GM04503 (cell line): ENCODE measurements at regions not wholly inside any gene's neighbourhood (a gene's known extent, or its start where the extent isn't known, plus 50 kb on each side); places are given as distances from the start of the nearest gene placed in this dataset.

Experiments used
- DNase-seq: peaks from one replicate; pipeline ENCODE4 v3.0.0-alpha.2; 2012; ENCODE audit warnings: low read depth

DNA sequence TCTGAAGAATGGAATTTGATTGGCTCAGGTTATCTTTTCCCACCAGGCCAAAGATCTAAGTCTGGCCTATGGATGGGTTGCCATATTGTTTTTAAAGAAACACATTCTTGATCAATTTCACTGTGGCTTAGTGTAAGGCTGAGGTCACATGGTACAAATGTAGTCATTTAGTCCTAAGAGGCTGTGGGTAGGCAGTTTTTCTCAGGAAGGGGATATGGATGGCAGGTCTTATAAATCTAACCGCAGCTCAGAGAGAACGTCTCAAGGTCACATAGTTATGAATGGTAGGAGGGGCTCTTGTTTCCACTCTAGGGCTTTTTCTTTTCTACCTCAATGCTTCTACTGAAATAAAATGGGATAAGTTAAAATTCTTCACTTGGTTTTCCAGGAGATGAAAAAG lies 128.6 kb upstream of the ACTBL2 start:
- no peak for DNase-seq

DNA sequence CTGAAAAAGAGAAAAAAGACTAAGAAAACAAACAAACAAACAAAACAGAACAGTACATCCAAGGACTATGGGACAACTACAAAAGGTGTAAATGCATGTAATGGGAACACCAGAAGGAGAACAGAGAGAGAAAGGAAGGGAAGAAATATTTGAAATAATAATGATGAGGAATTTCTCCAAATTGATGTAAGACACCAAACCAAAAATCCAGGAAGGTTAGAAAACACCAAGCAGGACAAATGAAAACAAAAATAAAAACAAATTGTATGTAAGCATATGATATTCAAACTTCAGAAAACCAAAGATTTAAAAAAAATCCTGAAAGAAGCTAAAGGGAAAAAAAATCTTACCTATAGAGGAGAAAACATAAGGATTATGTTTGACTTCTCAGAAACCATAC lies 125.9 kb upstream of the ACTBL2 start:
- DNase-seq = no peak

DNA sequence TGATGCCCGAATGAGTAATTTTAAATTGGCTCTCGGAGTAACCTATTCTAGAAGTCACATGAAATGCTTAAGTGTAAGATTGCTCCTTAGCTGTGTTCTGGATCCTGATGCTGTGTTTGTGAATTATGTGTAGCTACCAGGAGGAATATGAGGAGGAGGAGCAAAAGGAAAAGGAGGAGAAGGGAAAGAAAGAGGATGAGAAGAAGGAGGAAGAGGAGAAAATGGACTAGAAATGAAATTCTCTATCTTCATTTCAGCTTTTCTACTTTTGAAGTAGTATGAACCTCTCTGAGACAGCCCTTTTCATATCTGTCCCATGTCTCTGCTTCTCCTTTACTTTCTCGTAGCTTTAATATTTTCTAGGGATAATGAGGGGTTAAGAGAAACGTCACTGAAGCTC lies 119.4 kb upstream of the ACTBL2 start:
- DNase-seq = no peak

DNA sequence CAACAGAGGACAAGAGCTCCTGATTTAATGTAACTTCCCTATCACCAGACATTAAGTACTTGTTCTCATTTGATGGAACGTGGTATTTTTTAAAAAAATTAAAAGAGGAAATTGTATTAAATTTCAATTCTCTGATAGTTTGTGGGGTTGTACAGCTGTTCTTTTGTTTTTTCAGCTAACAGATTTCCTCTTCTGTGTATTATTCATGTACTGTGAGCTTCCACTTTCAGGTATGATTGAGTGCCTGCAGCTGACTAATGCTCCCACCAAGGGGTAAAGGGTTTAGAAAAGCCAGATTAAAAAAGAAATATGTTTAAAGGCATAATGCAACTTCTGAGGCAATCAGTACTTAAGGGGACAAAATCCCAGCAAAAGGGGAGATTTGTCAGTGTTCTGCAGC lies 117.7 kb upstream of the ACTBL2 start:
- DNase-seq = no peak

DNA sequence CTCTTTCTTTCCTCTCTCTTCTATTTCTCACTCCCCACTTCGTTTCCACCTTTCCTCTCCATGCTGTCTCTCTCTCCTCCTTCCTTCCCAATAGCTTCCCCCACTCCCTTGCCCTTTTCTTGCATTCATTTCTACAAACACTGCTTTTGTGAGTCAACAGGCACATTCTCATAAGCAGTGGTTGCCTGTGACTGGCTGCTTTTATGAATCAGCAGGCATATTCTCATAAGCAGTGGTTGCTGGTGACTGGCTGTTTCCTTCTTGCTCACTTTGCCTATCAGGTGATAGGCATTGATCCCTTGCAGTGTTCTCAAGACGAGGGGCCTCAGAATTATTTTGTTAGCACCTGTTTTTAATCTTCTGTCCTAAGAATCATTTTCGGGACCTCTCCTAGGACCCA lies 116.1 kb upstream of the ACTBL2 start:
- peak; percentile 23 for DNase-seq

DNA sequence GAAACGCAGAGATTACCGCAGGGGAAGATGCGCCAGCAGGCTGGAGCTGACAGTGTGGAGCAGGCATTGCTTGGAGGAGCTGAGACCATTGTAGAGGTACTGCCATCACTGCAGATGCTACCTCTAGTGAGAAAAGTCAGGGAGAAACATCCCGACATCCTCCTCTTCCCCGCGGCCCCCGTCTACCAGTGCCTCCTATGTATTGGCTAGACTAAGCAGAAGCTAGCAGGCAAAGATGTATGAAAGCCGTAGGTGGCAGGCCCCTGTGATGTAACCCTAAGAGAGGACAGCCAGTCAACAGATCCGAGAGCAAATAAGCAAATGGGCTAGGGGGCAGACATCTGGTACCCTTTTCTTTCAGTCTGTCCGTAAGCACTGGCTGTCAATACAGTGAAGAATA lies 115.5 kb upstream of the ACTBL2 start:
- no peak for DNase-seq

DNA sequence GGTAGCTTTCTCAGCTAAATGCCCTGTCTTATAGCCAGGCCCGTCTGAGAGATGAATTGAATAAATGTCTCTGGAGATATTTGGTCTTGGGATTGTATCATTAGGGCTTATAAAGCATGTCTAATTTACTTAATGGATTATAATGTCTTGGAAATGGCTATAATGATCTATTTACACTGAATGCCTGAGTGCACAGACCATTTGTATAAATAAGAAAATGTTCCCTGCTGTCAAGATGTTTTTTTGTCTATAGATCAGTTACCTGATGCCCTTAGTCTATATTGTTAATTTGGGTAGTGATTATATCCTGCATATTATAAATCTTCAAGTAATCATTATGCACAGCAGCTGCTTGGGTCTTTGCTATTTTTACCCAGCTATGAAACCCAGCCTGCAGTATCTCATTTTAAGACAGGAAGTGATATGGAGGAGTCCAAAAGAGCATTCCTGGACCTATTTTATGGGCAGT lies 112.9 kb upstream of the ACTBL2 start:
- DNase-seq = no peak

DNA sequence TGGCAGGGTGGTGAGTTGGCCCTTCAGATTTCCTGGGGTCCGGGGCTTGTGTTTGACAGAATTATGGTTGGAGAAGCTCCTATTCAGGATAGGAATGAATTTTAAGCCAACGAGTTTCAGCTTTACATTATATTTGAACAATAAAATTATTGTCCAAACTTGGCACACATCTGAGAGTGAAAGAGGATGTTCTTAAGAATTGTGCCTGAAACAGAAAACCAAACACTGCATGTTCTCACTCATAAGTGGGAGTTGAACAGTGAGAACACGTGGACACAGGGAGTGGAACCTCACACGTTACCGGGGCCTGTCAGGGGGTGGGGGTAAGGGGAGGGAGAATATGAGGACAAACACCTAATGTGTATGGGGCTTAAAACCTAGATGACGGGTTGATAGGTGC lies 111.8 kb upstream of the ACTBL2 start:
- DNase-seq = no peak

DNA sequence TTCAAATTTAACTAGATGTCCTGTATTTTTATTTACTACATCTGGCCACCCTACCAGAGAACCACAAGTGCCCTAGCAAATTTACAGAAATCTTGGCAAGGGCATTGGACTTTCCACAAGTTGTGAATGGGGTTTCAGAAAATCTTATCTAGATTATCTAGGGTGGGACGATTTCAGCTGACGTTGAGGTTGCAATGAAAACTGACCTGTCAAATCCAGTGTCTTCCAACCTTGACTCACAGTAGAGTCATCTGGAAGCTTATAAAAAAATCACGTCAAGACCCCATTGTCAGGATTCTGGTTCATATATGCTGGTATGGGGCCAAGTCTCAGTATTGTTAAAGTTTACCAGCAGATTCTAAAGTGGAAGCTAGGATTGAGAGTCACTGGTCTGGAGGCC lies 109.6 kb upstream of the ACTBL2 start:
- DNase-seq = no peak

DNA sequence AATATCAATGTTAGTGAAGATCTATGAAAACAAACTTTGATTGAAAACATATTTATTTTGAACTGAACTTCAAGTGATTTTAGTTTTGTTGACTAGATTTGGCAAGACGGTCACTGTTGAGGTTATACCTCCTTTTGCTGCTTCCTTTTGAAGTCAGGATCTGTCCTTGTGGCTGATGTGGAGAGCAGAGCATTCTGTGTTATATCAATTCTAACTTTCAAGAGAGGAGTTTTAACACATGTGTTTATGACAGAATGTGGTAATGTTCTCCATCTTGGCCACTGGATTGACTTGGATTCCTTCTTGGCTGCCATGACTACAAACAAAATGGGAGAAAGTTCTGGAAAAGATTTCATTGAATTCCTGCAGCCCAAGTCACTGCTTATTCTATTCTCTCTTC lies 104.0 kb upstream of the ACTBL2 start:
- no peak for DNase-seq

DNA sequence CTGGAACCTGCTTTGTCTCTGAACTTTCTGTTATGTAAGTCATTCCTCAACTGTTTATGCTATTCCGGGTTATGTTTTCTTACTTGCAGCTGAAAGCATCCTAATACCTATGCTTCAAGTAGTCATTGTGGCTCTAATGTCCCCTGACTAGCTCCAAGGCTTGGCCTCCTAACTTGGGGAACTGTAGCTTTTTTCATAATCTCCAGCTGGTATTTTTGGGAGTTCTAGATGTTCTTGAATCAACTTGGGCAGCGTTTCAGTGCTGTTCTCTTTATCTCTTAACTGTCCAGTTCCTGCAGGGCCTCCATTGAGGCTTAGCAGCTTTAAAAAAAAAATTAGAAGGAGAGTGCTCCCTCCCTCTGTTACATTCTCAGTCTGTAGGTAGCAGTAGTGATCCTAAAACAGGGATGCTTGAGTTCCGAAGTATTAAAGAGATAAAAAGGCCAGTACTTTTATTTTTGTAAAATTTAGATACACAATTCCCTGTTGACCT lies 100.0 kb upstream of the ACTBL2 start:
- DNase-seq = no peak

DNA sequence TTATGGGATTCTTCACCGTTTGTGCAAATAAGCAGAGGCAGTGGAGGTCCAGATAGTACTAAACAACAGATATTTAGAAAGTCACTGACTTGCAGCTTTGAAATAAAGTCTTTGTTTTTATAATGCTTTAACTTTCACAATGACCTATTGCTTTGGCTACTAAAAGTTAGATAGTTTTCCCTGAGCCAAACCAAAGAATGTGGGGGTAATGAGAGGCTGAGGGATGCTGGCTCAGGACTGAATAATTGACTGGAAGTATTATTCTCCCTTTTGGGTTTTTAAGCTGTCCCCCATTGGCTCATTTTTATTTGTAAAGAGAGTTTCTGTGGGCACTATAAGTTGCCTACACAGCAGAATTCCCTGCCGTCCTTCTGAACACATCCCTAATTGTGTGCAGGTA lies 99.2 kb upstream of the ACTBL2 start:
- DNase-seq = no peak

DNA sequence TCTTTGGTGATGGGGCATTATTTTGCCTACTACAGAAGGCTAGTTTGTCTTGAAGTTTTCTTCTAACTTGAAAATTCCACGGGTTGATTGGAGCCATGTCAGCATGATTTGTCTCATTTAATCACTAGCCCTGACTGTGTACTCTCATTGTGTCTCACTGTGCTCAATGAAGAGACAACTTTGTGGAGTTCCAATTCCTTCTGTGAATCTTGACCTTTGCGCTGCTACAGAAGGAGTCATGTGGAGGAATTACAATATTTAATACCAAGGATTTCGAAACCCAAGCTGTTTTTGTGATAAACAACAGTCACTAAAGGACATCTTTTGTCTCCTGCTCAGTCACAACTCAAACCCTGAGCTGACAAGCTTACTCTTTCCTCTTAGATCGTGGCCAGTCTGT lies 98.6 kb upstream of the ACTBL2 start:
- DNase-seq = no peak

DNA sequence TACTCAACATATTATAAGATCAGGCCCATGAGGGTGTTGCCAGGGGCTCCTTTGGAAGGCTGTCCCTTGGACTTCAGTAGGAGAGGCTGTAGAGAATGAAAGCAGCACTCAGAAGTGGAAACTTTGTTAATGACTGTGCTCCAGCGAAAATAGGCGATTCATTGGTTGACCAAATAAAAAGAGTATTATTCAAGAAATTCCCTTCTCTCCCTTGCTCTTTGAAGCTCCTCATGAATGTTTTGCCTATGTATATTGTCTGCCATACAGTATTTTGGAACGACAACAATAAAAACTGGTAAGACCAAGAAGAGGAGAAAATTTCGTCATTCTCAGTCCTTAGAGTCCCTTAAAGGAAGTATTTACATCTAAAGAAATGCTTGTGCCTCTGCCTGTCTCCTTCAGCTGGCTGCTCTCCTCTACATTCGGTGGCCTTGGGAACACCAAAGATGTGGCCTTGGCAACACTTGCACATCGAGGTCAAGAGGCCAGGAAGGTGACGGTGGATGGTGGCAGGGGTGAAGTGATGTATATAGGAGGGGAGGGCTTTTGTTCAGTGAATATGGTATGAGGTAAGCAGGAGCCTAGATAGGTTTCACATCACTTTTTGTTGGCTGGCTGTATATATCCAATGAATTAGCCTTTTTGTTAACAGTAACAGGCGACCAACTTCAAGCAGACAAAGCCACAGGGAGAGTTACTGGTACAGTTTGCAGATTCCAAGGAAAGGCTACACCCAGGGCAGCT lies 95.0 kb upstream of the ACTBL2 start:
- no peak for DNase-seq

DNA sequence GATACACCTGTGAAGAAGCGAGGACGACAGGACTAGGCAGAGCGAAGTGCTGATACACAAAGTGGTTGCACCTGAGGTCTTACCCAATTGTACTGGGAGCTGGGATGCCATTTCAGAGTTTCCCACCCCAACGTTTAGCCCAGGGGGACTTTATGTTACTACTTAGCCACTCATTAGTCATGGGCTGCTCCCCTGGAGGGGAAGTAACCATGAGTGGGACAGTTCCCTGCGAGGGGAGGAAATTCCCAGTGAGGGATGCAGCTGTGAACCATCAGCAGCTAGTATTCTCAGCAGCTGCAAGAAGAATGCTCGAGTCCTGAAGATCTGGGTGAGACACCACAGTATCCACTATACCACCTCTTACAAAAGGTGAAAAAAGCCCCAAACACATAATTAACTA lies 93.7 kb upstream of the ACTBL2 start:
- no peak for DNase-seq

DNA sequence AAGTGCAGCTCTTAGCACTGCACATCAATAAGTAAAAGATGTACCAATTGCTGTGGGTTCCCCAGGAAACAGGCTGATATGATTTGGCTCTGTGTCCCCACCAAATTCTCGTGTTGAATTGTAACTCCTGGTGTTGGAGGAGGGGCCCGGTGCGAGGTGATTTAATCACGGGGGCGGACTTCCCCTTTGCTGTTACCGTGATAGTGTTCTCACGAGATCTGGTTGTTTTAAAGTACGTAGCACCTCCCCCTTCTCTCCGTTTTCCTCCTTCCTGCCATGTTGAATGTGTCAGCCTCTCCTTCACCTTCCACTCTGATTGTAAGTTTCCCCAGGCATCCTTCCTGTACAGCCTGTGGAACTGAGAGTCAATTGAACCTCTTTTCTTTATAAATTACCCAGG lies 93.2 kb upstream of the ACTBL2 start:
- DNase-seq = no peak

DNA sequence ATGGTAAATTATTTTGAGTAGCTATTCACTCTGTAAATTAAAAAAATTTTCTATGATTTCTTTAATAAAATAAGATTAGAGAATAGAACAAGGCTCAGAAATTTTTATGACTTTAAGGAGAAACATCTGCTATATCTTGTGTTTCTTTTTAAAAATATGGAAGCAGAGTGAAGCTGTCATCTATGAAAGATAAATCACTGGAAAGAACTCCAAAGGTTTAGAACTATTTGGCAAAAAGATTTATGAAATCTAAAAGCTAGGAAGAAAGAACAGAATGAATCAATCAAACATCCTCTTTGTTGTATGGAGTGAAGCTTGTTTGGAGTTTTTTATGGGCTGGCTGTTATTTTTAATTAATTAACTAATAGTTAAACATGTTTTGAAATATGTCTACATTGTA lies 89.8 kb upstream of the ACTBL2 start:
- DNase-seq = no peak

DNA sequence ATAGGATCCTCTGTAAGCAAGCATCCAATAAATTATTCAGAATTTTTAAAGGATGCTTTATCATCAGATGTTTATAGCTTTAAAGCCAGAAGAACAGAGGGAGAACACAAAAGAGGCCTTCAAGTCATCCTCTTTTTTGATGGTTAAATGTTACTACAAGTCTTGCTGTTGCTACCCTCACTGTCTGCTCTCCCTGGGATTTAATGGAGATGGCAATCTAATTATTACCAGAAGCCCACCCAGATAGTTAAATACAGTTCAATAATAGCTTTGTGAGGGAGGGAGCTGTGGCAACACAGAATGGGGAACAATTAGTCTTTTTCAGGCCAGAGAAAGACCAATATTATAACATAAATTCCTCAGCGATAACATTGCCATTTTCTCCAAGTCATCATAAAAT lies 87.0 kb upstream of the ACTBL2 start:
- DNase-seq = no peak

DNA sequence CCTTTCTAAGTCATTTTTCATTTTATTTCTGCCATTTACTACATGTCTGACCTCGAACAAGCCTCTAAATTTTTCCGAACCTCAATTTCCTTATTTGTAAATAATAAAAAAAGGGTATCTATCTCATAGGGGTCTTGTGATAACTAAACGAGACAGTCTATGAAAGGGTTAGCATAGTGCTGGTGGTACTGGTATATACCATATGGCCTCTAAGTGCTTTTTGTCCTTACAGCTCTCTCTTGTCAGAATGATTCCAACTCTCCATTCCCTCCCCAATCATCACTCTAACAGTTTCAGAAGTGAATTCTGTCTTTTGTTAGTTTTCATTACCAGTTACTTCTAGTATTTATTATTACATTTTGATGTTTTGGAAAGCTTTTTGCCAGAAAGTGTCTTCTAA lies 85.5 kb upstream of the ACTBL2 start:
- DNase-seq = no peak

DNA sequence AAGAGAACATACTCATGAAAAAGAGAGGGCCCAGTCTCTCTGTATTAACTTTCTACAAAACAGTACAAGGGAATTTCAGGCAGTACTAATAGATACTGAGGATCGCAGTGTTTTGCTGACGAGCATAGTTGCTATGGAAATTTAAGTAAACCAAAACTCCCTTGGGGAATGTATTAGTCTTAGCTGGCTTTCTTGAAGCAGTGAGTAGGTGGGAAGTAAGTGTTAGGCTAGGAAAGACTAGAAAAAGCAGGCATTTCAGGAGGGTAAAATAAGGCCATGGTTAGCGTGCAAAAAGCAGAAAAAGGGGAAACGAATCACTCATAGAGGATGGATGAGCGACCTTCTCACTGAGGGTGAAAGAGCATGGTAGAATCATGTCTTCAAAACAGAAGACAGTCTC lies 84.3 kb upstream of the ACTBL2 start:
- DNase-seq = peak; percentile 15

DNA sequence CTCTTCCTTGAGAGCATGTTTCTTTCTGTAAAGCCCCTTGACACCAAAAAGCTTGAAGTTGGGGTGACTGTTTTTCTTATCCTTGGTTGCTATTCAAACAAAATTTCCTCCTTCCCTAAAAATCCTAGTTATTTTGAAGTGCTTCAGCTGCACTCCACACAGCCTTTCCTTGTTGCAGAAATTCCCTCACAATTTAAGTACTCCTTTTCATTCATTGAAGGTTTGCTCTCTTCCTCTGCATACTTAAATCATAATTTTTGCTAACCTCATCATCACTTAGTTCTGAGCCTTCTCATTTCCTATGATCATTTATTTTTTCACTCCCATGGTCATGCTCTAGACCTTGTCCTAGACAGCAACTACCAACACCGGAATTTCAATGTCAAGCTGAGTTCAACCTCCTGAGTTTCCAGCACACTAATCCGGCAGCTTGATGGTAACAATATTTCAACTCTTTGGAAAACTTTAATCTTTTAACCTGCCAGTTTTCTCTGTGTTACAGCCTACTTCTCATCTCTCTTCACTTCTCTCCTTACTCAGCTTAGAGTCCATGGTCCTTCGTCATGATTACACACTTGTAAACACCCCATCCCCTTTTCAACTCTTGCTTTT lies 78.7 kb upstream of the ACTBL2 start:
- DNase-seq = no peak

DNA sequence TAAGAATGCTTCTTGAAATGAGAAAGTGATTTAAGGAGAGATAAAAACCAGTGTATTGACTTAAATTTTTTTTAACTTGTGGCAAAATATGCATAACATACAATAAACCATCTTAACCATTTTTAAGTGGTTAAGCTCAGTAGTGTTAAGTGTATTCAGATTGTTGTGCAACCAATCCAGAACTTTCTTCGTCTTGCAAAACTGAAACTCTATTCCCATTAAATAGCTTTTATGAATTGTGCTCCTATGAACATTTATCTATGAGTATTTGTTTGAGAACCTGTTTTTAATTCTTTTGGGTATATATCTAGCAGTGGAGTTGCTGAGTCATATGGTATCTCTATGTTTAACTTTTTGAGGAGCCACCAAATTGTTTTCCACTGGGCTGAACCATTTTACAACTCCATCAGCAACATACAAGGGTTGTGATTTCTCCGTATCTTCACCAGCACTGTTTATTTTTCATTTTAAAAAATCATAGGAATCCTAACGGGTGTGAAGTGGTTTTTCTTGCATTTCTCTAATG lies 76.6 kb upstream of the ACTBL2 start:
- DNase-seq = no peak

DNA sequence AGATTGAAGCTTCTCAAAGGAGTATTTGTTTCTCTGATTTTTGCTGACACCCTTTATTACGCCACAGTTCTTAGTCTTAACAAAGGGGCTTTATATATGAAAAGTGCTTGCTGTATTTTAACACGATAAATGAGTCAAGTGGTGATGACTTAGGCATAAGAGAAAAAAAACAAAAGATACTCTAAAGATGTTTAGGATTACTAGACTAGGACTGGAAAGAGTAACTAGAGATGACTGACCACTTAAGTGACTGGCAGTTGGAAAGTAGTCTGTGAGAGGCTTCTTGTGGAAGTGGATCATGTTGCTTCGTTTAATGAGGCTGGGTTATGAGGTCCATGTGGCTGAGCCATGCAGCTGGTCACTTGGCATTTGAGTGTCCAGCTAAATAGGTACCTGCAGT lies 69.4 kb upstream of the ACTBL2 start:
- DNase-seq = no peak

DNA sequence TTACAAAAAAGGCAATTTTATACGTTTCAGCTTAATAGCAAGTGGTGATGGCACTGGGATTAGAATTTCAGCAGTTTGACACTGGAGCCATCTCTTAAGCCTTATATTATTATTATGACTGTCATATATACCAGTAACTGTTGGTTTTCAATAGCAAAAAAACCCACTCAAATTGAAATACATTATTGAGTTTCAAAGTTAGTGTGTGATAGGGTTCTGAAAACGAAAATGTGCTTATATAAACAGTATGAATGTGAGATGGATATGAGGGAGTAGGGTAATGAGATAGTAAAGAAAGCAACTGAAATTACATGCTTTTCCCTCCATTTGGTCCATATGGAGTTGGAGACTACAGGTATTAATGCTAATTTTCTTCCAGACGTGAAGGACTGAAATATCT lies 68.6 kb upstream of the ACTBL2 start:
- no peak for DNase-seq
